Suprapubic skin (tissue), 3 donors: ENCODE measurements at regions not wholly inside any gene's neighbourhood (a gene's known extent, or its start where the extent isn't known, plus 50 kb on each side); places are given as distances from the start of the nearest gene placed in this dataset.

Source experiments
- CTCF ChIP-seq, 2 donors: fragments of 200-600 bp in 1 of 2; fragments of 450-650 bp in 1 of 2; sonication (generic) in 1 of 2; IDR thresholded peaks; one replicate each; pipeline ENCODE4 v1.5.1; 2016 to 2019; ENCODE audit warnings: antibody characterized with exemption in 2 of 2, mild to moderate bottlenecking in 1 of 2, moderate library complexity in 1 of 2
- EP300 ChIP-seq: sonication (generic); formaldehyde crosslinking; IDR thresholded peaks from one replicate; pipeline ENCODE4 v1.6.1; 2017; ENCODE audit warnings: antibody characterized with exemption
- POLR2A ChIP-seq, 2 donors: fragments of 450-650 bp; IDR thresholded peaks; one replicate each; pipeline ENCODE4 v1.6.1; 2017; ENCODE audit warnings: antibody characterized with exemption in 2 of 2, mild to moderate bottlenecking in 2 of 2, moderate library complexity in 2 of 2

- TF ChIP-seq CTCF (IDR thresholded peaks at IDR 0.05) (no peak), EP300 (no peak), POLR2A (IDR thresholded peaks at IDR 0.05) (no peak)
Measured at GRCh38 chr1:58886611-58887010, 102.8 kb upstream of the JUN start.
